ENCODE measurements at regions not wholly inside any gene's neighbourhood (a gene's known extent, or its start where the extent isn't known, plus 50 kb on each side); places are given as distances from the start of the nearest gene placed in this dataset.

DNA sequence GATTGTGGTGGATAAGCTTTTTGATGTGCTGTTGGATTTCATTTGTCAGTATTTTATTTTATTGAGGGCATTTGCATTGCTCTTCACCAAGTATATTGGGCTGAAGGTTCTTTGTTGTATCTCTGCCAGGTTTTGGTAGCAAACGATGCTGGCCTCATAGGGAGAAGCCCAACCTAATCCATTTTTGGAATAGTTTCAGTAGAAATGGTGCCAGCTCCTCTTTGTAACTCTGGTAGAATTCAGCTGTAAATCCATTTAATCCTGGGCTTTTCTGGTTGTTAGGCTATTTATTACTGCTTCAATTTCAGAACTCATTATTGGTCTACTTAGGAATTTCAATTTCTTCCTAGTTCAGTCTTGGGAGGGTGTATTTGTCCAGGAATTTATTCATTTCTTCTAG is 309.8 kb upstream of the SETBP1 start:
- Histone ChIP-seq H3K4me2 (ENCODE audit: control insufficient read depth, extremely low read depth, insufficient read depth, low read depth, low read length) (no peak overlapping the region), H3K9ac (ENCODE audit: control insufficient read depth, extremely low read depth, insufficient read depth, low read length) (no peak overlapping the region), H3K9me3 (ENCODE audit: control insufficient read depth, low read depth, low read length) (no peaks in the 10 kb centered on the region), H3K36me3 (ENCODE audit: control insufficient read depth in 2 of 2, extremely low read depth in 1 of 2, insufficient read depth in 2 of 2, low read length in 2 of 2) (no peaks in the 10 kb centered on the region), H3K27me3 (ENCODE audit: control insufficient read depth, extremely low read depth, insufficient read depth, low read length) (peaks cover 3% of the 10 kb centered on the region), H3K79me2 (ENCODE audit: control insufficient read depth, insufficient read depth, low read length) (no peaks in the 10 kb centered on the region), H4K20me1 (ENCODE audit: control insufficient read depth, extremely low read depth, insufficient read depth, low read length) (no peaks in the 10 kb centered on the region), H3K4me1 (ENCODE audit: control insufficient read depth, extremely low read depth, insufficient read depth, low read length) (no peaks in the 10 kb centered on the region), H3K4me3 (ENCODE audit: control insufficient read depth in 2 of 3, extremely low read depth in 1 of 3, insufficient read depth in 2 of 3, low read depth in 1 of 3, low read length in 3 of 3) (no peak overlapping the region), H3K27ac (ENCODE audit: control insufficient read depth, insufficient read depth, low read length) (no peak overlapping the region), H2AFZ (ENCODE audit: control insufficient read depth, low read length) (no peak overlapping the region), H3K9me1 (ENCODE audit: control insufficient read depth, extremely low read depth, insufficient read depth, low read length) (no peaks in the 10 kb centered on the region)
- TF ChIP-seq, protein P1, sequence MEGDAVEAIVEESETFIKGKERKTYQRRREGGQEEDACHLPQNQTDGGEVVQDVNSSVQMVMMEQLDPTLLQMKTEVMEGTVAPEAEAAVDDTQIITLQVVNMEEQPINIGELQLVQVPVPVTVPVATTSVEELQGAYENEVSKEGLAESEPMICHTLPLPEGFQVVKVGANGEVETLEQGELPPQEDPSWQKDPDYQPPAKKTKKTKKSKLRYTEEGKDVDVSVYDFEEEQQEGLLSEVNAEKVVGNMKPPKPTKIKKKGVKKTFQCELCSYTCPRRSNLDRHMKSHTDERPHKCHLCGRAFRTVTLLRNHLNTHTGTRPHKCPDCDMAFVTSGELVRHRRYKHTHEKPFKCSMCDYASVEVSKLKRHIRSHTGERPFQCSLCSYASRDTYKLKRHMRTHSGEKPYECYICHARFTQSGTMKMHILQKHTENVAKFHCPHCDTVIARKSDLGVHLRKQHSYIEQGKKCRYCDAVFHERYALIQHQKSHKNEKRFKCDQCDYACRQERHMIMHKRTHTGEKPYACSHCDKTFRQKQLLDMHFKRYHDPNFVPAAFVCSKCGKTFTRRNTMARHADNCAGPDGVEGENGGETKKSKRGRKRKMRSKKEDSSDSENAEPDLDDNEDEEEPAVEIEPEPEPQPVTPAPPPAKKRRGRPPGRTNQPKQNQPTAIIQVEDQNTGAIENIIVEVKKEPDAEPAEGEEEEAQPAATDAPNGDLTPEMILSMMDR (optimal IDR thresholded peaks at IDR 0.05 in 1 of 3, IDR thresholded peaks at IDR 0.05 in 1 of 3, conservative IDR thresholded peaks at IDR 0.05 in 1 of 3; ENCODE audit: extremely low read depth in 1 of 3, insufficient read depth in 2 of 3, low read length in 3 of 3) = no peak
- TF ChIP-seq EZH2 (IDR thresholded peaks at IDR 0.05; ENCODE audit: low read length) = no peak
- dilution Hi-C loops (cut with MboI; ENCODE audit: extremely low pct_ligation_motif_present, low sequenced_read_pairs) = no loop called here
- FAIRE-seq (no peak), DNase-seq (ENCODE audit: low read depth, low spot score) (no peak)

GRCh38 chr18:44374966-44375365 is 305.7 kb upstream of the SETBP1 start:
- dilution Hi-C loops (cut with MboI; ENCODE audit: extremely low pct_ligation_motif_present, low sequenced_read_pairs) = no loop called here
- H3K9me3 ChIP-seq (ENCODE audit: control insufficient read depth, low read depth, low read length) = no peaks in the 10 kb centered on the region
- no peaks in the 10 kb centered on the region for H3K79me2 ChIP-seq (ENCODE audit: control insufficient read depth, insufficient read depth, low read length)
- no peak overlapping the region for H3K27ac ChIP-seq (ENCODE audit: control insufficient read depth, insufficient read depth, low read length)
- H4K20me1 ChIP-seq (ENCODE audit: control insufficient read depth, extremely low read depth, insufficient read depth, low read length) = no peaks in the 10 kb centered on the region
- H3K36me3 ChIP-seq (ENCODE audit: control insufficient read depth in 2 of 2, extremely low read depth in 1 of 2, insufficient read depth in 2 of 2, low read length in 2 of 2) = no peaks in the 10 kb centered on the region
- no peak overlapping the region for H3K4me3 ChIP-seq (ENCODE audit: control insufficient read depth in 2 of 3, extremely low read depth in 1 of 3, insufficient read depth in 2 of 3, low read depth in 1 of 3, low read length in 3 of 3)
- H3K9me1 ChIP-seq (ENCODE audit: control insufficient read depth, extremely low read depth, insufficient read depth, low read length) = no peaks in the 10 kb centered on the region
- no peak overlapping the region for H3K4me2 ChIP-seq (ENCODE audit: control insufficient read depth, extremely low read depth, insufficient read depth, low read depth, low read length)
- peaks cover 3% of the 10 kb centered on the region for H3K27me3 ChIP-seq (ENCODE audit: control insufficient read depth, extremely low read depth, insufficient read depth, low read length)
- TF ChIP-seq EZH2 (IDR thresholded peaks at IDR 0.05; ENCODE audit: low read length) = no peak
- TF ChIP-seq, protein P1 (optimal IDR thresholded peaks at IDR 0.05 in 1 of 3, IDR thresholded peaks at IDR 0.05 in 1 of 3, conservative IDR thresholded peaks at IDR 0.05 in 1 of 3; ENCODE audit: extremely low read depth in 1 of 3, insufficient read depth in 2 of 3, low read length in 3 of 3) = no peak
- no peak for FAIRE-seq
- H3K4me1 ChIP-seq (ENCODE audit: control insufficient read depth, extremely low read depth, insufficient read depth, low read length) = no peaks in the 10 kb centered on the region
- H3K9ac ChIP-seq (ENCODE audit: control insufficient read depth, extremely low read depth, insufficient read depth, low read length) = no peak overlapping the region
- H2AFZ ChIP-seq (ENCODE audit: control insufficient read depth, low read length) = no peak overlapping the region
- no peak for DNase-seq (ENCODE audit: low read depth, low spot score)

Measured in keratinocyte (primary cell).